HL-60 (cell line): ENCODE measurements at regions not wholly inside any gene's neighbourhood (a gene's known extent, or its start where the extent isn't known, plus 50 kb on each side); places are given as distances from the start of the nearest gene placed in this dataset.

Experiments used
- POLR2AphosphoS5 ChIP-seq: IDR thresholded peaks from 2 replicates; pipeline ENCODE4 v1.6.1; 2012; ENCODE audit warnings: low read depth
- TF ChIP-seq, protein P1 (sequence below): IDR thresholded peaks from one replicate; pipeline ENCODE4 v1.5.1; 2011; ENCODE audit warnings: low read length, control low read depth, inconsistent platforms; ENCODE audit not compliant: insufficient read depth

GRCh38 chr13:31468114-31468902, 268.5 kb downstream of the B3GLCT start:
- TF ChIP-seq, protein P1, sequence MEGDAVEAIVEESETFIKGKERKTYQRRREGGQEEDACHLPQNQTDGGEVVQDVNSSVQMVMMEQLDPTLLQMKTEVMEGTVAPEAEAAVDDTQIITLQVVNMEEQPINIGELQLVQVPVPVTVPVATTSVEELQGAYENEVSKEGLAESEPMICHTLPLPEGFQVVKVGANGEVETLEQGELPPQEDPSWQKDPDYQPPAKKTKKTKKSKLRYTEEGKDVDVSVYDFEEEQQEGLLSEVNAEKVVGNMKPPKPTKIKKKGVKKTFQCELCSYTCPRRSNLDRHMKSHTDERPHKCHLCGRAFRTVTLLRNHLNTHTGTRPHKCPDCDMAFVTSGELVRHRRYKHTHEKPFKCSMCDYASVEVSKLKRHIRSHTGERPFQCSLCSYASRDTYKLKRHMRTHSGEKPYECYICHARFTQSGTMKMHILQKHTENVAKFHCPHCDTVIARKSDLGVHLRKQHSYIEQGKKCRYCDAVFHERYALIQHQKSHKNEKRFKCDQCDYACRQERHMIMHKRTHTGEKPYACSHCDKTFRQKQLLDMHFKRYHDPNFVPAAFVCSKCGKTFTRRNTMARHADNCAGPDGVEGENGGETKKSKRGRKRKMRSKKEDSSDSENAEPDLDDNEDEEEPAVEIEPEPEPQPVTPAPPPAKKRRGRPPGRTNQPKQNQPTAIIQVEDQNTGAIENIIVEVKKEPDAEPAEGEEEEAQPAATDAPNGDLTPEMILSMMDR: no peak
- TF ChIP-seq POLR2AphosphoS5: no peak
